HG03432 (cell line): ENCODE measurements at regions not wholly inside any gene's neighbourhood (a gene's known extent, or its start where the extent isn't known, plus 50 kb on each side); places are given as distances from the start of the nearest gene placed in this dataset.
"Not testable (repeated sequence)": the region's sequence is repeated elsewhere in the genome, so short reads cannot be mapped to it uniquely, and the experiment has no call there.

Source experiments
- ATAC-seq: cut with Tn5 transposase; IDR thresholded peaks from one replicate; pipeline ENCODE4 v1.9.1; 2021; ENCODE audit warnings: mild to moderate bottlenecking, moderate library complexity; ENCODE audit not compliant: unreplicated experiment

- no peak for ATAC-seq
These were observed 112.9 kb upstream of the ZEB2 start for GRCh38 chr2:144632809-144633208.

DNA sequence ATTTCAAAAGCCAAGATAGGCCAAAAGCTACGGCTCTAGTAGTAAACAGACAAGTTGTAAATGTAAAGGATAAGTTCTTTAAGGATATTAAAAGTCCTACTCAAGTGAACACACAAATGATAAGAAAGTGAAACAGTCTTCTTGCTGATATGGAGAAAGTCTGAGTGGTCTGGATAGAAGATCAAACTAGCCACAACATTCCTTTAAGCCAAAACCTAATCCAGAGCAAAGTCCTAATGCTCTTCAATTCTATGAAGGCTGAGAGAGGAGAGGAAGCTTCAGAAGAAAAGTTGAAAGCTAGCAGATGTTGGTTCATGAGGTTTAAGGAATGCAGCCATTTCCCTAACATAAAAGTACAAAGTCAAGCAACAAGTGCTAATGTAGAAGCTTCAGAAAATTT, 111.7 kb upstream of the ZEB2 start:
- ATAC-seq, result no peak

DNA sequence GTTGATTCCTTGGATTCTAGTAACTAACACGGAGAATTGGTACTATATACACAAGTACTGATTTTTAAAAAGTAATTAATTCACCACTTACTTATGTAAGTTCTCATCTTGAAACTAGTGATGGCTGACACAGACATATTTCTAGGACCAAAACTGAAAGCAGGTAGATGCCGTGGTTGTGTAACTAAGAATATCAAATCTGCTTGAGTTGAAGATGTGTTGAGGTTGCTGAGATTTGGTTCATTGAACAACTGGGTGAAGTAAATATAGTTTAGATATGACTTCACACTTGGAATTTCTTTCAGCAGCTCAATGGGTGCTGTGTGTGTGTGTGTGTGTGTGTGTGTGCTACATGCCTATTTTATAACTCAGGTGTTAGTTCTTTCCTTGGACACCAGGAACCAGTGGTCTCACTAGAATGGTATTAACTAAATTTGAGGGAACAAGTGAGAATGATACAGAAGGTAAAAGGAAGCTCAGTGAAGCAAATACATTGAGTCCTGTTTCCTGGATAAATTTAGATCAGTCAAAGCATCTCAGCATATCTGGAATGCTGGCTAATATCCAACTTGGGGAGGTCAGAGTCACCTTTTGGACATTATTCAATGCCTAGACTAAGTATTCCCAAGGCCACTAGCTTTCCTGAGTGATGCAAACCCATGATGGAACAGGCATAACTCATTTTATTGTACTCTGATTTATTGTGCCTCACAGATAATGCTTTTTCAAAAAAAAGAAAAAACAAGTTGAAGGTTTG, 110.7 kb upstream of the ZEB2 start:
- peak; percentile 99 for ATAC-seq

GRCh38 chr2:144629935-144630334, 110.0 kb upstream of the ZEB2 start:
- ATAC-seq, result no peak

DNA sequence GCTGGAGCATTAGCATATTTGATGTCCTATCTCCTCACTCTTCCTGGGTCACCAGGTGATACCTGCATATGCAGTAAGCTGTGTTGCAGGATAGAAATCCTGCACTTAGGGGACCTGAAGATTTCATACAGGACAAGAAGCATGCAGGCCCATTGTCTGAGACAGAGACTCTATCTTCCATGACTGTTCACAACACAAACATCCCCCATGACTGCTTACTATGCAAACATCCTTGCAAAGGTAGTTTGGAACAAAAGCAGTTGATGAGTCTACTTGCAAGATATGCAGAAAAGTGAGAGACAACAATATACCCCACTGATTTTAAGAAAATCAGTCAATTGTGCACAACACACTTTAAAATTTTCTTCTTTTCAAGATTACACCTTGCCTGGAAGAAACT, 108.6 kb upstream of the ZEB2 start:
- no peak for ATAC-seq

DNA sequence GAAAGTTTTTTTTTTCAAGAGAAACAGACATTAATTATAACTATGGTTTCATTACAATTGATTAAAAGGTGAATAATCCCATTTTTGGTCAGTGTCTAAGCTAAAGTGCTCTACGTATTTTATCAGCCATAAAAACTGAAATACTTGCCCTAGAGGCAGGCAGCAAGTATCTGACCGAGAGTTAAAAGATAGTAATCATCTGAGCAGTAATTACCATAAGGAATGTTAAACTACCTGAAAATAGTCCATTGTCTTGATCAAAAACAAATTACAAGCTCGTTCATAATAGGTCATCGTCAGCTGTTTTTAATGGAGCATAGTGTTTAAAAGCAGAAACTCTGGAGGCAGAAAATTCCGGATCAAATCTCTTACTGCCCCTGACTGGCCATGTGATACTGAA, 105.7 kb upstream of the ZEB2 start:
- ATAC-seq, result no peak

DNA sequence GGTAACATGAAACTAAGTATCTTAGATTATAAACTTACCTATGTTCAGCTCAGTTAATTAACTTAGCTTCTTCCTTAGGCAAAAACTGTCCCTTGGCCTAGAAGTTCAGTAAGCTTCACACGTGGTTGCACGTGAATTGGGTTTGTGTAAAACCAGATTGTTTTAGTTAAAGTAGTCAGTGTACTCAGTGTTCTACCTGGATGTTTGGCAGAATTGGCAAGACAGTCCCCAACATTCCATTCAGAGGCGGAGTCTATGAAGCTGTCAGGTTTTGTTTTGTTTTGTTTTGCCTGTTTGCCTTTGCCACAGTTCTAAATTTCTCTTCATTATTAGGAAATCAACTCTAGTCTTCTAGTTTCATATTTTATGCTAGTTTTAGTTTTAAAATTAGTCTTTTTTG, 105.3 kb upstream of the ZEB2 start:
- ATAC-seq, result no peak

- no peak for ATAC-seq
These were observed 104.5 kb upstream of the ZEB2 start for GRCh38 chr2:144624451-144624850.

DNA sequence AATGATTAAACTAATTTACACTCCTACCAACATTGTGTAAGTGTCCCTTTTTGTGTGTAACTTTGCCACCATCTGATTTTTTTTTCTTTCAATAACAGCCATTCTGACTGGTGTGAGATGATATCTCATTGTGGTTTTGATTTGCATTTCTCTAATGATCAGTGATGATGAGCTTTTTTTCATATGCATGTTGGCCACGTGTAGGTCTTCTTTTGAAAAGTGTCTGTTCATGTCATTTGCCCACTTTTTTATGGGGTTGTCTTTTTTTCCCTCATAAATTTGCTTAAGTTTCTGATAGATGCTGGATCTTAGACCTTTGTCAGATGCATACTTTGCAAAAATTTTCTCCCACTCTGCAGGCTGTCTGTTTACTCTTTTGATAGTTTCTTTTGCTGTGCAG, 102.5 kb upstream of the ZEB2 start:
- not testable (repeated sequence) for ATAC-seq

GRCh38 chr2:144621266-144621665, 101.3 kb upstream of the ZEB2 start:
- ATAC-seq, result no peak

GRCh38 chr2:144619760-144620159, 99.8 kb upstream of the ZEB2 start:
- no peak for ATAC-seq

- ATAC-seq, result not testable (repeated sequence)
These were observed 97.3 kb upstream of the ZEB2 start for GRCh38 chr2:144617171-144617570.

DNA sequence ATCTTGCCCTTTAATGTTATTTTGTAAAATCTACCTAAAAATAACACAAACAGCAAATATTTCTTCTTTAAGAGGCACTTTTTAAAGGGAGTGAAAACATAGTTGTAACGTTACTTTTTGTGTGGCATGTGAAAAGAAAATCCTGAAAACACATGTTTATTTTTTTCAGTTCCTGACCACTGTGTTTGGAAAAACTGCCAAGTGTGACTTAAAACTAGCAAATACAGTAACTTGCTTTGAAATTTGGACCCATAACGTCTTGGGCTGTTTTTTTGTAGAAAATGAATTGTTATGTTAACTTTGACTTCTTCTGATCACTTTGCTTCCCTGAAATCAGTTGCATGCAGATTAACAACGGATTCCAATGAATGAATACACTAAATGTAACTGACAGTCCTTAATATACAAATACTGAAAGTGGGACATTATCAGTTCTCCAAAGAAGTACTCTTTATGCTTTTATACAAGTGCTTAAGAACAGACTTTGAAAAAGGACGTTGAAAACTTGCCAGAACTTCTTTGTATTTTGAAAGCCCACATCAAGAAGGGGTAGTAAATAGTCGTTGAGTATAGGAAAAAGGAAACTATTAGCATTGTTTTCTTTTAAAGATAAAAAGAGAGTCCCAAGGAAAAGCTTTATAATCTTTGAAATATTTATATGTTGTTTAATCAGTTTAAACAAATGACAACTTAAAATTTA, 96.1 kb upstream of the ZEB2 start:
- ATAC-seq, result no peak

GRCh38 chr2:144607891-144608521, 88.1 kb upstream of the ZEB2 start:
- no peak for ATAC-seq

DNA sequence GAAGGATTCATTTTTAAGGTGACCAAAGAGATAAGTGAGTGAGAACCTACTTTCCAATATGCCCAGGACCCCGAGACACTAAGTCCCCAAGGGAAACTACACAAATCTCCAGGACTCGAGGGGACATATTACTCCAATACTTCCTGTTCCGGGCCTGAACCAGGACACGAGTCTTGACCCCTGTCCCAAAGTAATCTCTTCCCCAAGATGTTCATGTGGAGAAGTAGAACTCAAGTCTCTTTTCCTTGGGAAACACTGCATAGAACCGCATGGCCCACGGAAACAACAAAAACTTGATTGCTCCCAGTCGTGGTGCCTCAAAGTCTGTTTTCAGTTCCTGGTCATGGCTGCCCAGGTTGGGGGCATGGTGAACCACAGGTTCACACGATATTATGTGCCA, 87.2 kb upstream of the ZEB2 start:
- no peak for ATAC-seq

GRCh38 chr2:144606466-144607095, 86.7 kb upstream of the ZEB2 start:
- no peak for ATAC-seq

DNA sequence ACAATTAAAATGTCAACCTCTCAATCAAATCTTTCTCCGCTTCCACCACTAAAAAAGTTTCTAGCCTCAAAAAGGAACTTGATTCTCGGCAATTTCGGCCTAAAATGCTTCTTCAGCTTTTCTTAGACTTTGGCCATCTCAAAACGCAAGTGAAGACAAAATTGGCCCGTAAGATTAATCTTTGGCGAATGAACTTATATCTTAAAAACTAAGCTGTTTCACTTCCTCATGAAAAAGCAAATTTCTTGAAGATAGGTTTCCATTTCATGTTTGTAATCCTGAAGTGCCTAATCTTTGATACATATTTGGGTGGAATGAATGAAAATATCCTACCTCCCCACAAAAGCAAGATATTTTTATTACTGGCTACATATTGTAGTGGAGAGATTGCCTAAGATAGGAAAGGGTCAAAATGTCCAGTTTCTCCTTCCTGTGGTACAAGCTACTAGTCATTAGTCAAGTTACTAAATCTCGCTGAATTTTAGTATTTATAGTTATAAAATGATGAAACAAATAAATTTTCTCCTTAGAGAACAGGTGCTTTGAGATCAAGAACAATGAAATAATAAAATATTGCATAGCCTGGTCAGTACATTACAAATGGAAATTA, 85.4 kb upstream of the ZEB2 start:
- ATAC-seq, result no peak

GRCh38 chr2:144603334-144603733, 83.4 kb upstream of the ZEB2 start:
- ATAC-seq, result no peak

DNA sequence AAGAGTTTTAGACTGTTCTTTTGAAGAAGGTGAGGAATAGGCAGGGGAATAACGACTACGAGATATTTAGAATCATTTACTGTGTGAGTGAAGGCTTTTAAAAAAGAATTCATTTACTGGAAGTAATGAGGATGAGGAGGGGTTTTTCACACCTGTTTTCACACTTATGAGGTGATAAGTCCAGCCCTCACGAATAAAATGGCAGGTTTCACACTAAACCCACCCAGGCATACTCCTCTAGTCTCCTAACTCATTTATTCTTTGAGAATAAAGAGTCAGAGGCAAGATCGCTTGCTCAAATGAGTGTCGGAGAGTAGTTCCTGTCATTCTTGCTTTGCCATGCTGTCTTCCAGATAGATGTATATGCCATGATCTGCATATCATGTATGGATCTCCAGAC, 79.0 kb upstream of the ZEB2 start:
- ATAC-seq, result no peak

- ATAC-seq, result no peak
These were observed 78.1 kb upstream of the ZEB2 start for GRCh38 chr2:144597894-144598593.

DNA sequence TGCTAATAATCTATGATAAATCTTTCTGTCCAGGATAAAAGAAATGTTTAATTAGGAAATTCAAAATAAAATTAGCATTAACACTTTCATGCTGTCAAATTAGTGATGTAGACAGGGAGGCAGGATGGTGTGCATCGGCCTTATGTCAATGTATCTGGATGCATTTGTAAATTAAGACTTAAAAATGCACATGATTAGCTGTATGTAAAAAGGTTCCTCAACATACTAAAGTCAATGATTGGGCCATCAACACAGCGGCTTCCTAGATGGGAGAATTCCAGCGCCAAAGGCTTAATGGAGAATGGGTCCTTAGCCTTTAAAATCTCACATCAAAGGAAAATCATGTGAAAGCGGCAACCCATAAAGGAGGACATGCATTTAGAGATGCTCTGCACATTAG, 77.5 kb upstream of the ZEB2 start:
- no peak for ATAC-seq
